PC-9 (cell line): ENCODE measurements at regions not wholly inside any gene's neighbourhood (a gene's known extent, or its start where the extent isn't known, plus 50 kb on each side); places are given as distances from the start of the nearest gene placed in this dataset.

ENCODE experiments used
- EZH2 ChIP-seq: fragments of 200-600 bp; sonication (generic); IDR thresholded peaks from 2 replicates; pipeline ENCODE4 v1.8.0; 2017; ENCODE audit warnings: antibody characterized with exemption, low read depth
- TF ChIP-seq, protein P1 (sequence below): fragments of 200-600 bp; sonication (generic); conservative IDR thresholded peaks from 2 replicates; pipeline ENCODE4 v1.6.1; 2017; ENCODE audit warnings: mixed run types, antibody characterized with exemption, mild to moderate bottlenecking, moderate library complexity

GRCh38 chr2:16375981-16376380, 289.7 kb downstream of the CYRIA start:
- TF ChIP-seq, protein P1, sequence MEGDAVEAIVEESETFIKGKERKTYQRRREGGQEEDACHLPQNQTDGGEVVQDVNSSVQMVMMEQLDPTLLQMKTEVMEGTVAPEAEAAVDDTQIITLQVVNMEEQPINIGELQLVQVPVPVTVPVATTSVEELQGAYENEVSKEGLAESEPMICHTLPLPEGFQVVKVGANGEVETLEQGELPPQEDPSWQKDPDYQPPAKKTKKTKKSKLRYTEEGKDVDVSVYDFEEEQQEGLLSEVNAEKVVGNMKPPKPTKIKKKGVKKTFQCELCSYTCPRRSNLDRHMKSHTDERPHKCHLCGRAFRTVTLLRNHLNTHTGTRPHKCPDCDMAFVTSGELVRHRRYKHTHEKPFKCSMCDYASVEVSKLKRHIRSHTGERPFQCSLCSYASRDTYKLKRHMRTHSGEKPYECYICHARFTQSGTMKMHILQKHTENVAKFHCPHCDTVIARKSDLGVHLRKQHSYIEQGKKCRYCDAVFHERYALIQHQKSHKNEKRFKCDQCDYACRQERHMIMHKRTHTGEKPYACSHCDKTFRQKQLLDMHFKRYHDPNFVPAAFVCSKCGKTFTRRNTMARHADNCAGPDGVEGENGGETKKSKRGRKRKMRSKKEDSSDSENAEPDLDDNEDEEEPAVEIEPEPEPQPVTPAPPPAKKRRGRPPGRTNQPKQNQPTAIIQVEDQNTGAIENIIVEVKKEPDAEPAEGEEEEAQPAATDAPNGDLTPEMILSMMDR = no peak
- no peak for TF ChIP-seq EZH2
